ENCODE measurements at regions not wholly inside any gene's neighbourhood (a gene's known extent, or its start where the extent isn't known, plus 50 kb on each side); places are given as distances from the start of the nearest gene placed in this dataset.

DNA sequence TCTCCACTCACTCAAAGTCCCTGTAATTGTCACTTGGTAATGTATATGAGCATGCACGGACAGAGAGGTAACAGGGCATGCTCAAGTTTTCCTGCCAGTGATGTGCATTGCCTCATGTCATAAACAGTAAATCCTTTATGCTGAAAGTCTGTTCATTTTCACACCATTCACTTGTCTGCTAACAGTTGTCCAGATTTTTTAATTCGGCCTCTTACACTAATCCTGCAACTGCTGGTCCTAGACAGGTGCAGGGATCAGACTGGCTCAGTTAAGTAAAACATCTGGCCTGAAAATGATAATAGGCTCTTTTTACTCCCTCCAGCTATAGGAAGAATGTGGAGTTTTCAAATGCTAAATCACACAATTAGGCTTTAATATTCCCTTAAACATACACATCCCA lies 185.4 kb upstream of the VGLL2 start:
- DNase-seq, result no peak

DNA sequence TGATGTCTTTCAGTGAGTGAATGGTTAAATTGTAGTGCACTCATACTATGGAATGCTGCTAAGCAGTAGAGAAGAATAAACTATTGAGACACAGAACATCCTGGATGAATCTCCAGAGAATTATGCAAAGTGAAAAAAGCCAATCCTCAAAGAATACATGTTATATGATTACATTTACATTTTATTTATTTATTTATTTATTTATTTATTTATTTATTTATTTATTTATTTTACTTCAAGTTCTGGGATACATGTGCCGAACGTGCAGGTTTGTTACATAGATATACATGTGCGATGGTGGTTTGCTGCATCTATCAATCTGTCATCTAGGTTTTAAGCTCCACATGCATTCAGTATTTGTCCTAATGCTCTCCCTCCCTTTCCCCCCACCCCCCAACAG lies 175.8 kb upstream of the VGLL2 start:
- DNase-seq, result no peak

DNA sequence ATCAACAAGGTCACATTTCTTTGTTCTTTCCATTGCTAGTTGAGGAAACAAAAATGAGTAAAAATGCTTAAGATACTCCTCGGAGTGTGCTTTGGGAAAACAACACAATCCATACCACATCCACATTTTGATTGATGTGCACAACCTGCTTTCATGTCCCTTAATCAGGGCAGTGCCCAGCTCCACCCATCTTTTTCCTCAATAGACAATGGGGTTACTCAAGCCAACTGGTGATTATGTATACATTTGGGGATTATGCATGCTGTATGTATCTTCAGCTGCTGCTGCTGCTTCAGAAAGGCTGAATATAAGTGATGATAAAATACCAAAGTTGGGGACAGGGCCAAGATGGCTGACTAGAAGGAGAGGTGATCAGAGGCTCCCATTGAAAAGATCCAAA lies 155.2 kb upstream of the VGLL2 start:
- DNase-seq, result no peak

DNA sequence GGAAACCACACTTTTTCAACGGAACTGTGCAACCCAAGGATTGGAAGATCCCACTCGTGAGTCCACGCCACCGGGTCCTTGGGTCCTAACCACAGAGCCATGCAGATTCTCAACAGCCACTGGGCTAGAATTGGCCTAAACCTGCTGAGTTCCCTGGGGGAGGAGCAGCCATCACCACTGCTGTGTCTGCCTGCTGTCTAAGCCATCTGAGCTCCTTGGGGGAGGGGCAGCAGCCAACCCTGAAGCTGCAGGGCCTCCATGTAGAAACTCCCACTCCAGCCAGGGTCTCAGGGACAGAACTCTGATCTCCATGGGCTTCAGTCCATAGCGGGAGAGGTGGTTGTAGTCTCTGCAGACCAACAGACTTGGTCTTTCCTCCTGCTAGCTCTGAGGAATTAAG lies 154.6 kb upstream of the VGLL2 start:
- DNase-seq, result no peak

DNA sequence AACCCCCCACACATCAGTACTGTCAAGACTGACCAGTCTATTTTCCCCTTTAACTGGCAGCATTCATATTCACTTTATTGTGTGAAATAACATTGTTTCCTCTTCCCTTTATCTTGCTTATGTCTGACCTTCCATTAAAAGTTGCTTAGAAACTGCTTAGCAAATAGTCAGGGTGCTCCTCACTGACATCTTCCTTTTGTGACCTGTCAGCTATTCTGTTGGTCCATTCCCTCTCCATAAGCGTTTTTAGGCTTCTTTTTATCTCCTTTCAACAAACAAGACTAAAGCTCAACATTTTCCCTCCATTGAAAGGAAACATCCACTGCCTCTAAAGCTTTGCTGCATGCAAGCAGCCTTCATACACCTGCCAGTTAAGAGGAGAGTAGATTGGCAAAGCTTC lies 147.7 kb upstream of the VGLL2 start:
- DNase-seq, result no peak

DNA sequence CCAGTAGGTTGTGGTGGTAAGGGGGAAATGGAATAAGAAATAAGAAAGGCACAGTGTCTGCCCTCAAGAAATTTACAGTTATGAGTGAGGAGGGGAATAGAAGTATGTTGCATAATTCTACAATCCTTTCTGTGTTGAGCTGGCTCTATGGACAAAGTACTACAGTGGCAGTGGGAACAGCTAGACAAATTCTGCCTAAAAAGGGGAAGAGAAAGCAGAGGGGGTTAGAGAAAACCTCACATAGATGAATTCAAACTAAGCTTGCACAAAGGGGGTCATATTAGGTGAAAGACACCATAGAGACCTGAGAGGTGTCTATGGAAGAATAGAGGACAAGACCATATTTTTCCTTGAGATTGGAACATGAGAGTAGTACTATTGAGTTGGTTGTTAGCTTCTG lies 146.9 kb upstream of the VGLL2 start:
- no peak for DNase-seq

DNA sequence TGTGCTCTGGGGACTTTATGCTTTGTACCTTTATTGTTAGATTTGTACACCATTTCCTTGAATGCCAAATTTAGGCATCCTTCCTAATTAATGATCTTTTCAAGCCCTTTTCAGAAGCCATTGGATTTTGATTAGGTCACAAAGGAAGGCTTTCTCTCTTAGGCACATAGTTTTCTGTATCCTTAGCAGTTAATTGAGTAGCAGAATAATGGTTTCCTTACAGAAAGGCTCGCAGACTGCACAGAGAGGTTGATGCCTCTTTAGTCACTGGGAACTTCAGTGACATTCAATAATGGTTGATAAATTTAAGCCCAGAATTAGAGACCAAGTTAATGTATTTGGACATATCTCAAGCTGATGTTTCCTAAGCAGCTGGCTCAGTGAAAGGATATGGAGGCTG lies 139.1 kb upstream of the VGLL2 start:
- no peak for DNase-seq

DNA sequence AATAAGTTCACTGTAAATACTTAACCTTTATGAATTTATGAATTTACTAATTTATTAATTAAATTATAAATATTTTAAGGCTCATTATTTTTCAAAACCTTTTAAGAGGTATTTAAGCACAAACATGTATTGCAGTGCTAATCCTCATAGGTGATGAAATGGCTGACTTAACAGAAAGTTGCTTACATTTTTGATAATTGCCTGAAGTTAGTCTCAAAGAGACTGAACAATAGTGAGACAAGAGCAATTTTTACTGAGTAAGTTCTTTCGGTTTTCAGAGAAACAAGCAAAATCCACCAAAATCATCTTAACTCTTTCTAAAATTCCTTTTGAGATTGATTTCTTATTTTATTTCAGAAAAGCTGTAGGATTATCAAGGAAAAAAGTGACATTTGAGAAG lies 137.3 kb upstream of the VGLL2 start:
- no peak for DNase-seq

DNA sequence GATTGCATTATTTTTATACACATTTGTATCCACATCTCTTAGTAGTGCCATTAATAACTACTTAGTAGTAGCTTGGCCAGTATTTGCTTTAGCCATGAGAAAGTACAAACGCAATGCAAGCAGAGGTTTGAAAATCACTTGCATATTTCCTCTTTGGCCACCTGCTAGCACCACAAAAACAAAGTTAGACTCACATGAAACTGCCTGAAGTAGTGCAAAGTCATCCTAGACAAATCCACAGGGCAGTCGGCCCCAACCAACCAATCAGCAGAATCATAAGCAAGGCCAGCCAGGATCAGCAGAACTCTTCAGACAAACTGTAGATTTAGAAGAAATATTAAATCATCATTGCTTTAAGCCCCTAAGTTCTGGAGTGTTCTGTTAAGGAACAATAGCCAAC lies 135.2 kb upstream of the VGLL2 start:
- DNase-seq, result no peak

DNA sequence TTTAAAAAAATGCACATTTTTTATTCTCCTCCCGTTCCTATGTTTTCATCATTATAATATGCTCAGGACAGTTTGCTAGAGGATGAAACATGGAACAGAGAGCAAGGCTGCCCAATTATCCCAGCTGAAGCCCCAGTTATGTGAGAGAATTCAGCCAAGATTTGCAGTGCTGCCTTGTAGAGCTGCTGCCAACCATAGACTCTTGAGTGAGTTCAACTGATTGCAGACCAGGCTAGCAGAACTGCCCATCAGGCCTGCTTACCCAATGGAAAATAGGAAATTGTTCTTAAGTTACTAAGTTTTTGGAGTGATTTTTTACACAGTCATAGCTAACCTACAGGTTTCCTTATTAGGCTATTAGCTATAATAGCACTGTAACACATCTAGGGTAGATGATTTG lies 128.7 kb upstream of the VGLL2 start:
- DNase-seq, result no peak

DNA sequence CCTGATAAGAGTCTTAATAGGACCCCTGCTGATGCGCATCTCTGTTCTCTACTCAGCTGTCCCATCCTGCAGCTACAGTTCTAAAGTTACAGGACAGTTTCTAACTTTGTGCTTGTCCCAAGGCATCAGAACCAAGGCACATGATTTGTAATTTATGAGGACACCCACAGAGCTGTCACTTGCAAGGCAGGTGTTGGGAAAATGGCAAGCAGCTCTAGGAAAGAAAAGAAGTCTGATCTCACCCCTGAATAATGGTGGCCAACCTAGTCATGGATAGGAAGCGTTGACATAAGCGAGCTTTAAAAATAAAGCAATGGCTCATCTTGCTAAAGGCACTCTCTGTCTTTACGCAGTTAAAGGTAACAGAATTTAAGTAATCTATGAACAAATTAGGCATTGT lies 127.6 kb upstream of the VGLL2 start:
- no peak for DNase-seq

DNA sequence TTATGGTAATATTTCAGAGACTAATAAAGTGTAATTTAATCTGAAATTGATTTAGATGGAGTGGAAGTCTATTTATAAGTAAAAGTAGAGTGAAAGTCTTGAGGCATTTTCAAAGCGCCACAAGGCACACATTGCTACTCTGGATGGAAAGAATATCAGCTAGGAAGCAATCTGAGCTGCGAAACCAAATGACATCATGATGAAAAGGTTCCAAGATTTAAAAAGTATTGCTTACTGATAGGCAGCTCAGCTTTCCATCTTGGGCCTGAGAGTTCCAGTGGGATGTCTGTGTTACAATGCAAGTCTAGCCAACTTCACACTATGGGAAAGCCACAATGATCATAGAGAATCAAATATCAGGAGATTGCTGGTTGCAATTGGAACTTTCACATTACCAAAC lies 126.9 kb upstream of the VGLL2 start:
- DNase-seq, result no peak

DNA sequence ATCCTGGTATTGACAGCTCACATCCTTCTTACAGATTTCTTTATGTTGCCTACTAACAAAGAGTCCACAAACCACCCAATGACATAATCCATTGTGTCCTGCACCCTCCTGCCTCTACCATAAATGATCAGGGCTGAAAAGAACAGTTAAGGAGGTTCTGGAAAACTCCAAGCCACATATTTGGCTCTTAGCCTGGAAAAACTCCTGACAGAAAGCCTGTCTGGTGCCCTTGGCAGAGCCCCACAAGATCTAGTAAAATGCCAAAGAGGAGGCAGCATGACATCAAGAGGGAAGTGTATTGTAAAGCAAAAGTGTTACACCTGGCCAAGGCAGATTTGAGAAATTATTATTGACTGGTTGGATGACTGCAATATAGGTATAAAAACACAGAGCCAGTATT lies 126.4 kb upstream of the VGLL2 start:
- DNase-seq, result no peak

DNA sequence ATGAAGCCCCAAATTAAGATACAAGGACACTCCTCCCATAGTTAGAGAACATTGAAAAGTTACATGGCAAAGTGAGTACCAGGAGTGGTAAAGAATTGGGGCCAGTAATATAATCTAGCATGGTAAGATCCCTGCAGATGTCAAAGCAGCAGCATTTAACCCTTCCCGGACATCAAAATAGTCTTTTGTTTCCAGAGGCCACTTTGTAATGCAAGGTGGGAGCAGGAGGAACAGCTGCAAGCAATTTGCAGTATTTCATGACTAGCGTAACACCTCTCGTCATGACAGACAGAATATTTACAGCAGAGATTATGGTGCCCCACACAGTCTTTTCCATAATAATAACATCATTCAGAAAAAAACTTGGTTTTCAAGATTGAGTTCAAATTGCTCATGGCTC lies 123.2 kb upstream of the VGLL2 start:
- DNase-seq, result no peak

DNA sequence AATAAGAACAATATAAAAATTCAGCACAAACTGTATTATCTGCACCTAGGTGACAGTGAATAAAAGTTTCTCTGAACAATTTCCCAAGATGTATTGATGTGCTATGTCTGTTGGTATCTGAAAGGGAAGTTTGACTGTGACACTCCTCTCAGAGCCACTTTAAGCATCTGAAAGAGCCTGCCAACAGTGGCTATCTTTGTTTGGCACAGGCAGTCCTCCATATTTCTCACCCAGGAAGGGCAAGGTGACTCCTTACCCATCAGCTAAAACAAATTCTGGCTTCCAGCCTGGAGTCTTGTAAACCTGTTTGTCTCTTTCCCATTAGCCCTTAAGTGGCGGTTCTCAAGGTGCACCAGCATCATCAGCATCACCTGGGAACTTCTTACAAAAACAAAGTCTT lies 122.4 kb upstream of the VGLL2 start:
- no peak for DNase-seq

DNA sequence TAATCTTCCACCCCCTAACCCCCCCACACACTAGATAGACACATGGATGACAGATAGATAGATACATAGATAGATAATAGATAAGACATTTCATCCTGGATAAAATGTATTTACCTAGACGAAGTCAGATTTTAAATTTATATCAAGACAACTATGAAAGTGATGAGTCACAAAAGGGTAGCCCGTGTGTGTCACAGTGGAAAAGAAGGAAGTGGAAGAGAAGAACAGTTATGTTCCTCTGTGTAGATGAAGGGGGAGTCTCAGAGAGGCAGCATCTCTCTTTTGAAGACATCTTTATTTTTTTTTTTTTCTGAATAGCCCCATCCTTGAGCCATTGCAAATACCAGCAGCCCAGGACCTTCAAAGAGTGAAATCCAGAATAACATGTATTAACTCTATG lies 121.7 kb upstream of the VGLL2 start:
- DNase-seq, result no peak

DNA sequence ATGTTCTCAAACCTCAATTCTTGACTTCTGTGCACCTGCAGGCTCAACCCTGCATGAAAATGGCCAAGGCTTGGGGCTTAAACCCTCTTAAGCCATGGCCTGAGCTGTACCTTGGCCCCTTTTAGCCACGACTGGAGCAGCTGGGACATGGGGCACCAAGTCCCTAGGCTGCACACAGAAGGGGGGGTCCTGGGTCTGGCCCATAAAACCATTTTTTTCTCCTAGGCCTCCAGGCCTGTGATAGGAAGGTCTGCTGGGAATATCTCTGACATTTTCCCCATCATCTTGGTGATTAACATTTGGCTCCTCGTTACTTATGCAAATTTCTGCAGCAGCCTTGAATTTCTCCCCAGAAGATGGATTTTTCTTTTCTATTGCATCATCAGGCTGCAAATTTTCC lies 119.4 kb upstream of the VGLL2 start:
- DNase-seq, result no peak

DNA sequence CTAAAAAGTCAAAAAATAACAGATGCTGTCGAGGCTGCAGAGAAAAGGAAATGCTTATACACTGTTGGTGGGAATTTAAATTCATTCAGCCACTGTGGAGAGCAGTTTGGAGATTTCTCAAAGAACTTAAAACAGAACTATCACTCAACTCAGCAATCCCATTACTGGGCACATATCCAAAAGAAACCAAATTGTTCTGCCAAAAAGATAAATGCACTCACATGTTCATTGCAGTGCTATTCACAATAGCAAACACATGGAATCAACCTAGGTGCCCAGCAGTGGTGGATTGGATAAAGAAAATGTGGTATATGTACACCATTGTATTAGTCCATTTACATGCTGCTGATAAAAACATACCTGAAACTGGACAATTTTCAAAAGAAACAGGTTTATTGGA lies 116.0 kb upstream of the VGLL2 start:
- no peak for DNase-seq

DNA sequence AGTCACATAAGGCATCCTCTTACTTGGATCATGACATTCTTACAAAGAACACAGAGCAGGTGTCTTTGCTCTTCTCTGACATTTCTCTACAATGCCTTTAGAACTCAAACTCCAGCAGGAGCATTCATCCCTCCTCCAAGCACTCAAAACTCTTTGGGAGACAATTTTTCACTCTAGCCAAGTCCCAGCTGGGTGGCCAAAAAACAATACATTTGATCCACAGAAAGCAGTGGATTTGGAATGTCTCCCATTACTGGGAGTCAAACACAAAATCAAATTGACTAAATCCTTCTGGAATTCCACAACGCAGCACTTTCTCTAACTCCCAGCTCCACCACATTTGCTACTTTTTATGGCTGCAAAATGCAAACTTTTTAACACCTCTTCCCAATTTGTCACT lies 108.6 kb upstream of the VGLL2 start:
- DNase-seq, result no peak

DNA sequence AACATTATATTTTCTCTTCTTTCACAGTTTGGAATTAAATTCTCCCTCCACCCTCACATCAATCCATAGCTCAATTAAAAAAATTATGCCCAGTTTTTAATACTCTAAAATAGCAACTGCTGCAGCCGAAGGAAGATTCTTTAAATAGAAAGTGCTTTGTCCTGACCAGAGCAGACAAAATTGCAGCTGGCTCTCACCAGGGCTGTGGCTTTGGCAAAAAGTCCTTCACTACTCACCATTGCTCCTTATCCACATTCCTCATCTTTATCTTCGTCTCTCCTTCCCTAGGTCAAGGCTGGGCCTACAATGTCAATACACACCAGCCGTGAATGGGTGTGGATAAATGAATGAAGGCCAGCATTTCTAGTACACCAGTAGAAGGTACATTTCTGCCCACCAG lies 107.9 kb upstream of the VGLL2 start:
- DNase-seq, result no peak

DNA sequence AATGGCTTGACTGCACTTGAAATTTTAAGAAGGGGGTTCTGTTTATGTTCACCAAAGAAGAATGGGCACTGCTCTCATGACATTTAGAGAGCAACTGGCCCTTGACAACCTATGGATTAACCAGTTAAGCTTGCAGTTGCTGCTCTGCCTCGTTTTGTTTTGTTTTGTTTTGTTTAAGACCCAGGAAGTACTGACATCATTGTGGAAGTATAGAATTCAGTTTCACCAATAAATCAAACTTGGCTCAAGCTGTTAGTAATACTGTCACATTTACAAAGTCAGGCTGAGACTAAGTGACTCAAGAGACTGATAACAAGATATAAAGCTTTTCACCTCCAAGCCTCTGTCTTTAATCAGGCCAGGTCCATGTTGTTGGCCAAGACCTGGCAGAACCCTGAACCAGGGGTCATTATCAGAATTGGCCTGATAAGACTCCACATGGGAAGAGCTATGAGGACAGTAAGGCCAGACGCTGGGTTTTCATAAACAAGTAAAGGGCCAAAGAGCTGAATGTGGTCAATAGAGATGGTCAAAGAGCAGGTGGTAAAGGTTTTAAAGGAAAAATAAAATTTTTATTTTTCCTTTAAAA lies 99.4 kb upstream of the VGLL2 start:
- no peak for DNase-seq

DNA sequence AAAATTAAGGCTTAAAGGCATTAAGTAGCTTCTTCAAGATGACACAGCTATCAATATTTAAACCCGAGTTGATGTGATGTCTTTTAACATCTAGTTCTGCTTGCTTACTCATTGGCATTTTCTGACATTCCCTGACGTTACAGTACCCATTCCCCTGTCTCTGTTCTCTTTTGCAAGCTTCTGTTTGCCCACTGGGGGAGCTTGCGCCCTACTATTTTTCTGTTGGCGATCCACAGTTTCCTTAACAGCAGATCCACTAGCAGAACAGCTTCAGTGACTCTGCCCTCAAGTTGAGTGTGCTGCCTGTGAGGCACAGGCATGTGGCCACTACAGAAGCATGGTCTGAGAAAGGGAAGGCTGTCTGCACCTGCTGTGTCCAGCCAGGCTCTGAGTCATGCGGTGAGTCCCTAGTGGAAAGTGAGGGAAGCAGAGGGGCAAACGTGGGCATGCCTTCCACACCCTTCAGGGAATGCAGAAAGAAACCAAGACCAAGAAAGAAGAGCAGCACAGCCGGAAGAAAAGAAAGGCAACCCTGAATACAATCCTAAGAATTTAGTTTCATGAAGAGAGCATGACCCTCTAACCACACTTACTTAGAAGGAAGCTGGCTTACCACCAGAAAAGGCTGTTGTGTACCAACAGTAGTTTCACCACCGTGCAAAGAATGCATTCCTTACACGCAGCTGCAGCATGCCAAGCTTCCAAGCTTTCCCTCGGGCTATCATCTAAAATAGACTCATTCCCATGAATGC lies 97.7 kb upstream of the VGLL2 start:
- no peak for DNase-seq

DNA sequence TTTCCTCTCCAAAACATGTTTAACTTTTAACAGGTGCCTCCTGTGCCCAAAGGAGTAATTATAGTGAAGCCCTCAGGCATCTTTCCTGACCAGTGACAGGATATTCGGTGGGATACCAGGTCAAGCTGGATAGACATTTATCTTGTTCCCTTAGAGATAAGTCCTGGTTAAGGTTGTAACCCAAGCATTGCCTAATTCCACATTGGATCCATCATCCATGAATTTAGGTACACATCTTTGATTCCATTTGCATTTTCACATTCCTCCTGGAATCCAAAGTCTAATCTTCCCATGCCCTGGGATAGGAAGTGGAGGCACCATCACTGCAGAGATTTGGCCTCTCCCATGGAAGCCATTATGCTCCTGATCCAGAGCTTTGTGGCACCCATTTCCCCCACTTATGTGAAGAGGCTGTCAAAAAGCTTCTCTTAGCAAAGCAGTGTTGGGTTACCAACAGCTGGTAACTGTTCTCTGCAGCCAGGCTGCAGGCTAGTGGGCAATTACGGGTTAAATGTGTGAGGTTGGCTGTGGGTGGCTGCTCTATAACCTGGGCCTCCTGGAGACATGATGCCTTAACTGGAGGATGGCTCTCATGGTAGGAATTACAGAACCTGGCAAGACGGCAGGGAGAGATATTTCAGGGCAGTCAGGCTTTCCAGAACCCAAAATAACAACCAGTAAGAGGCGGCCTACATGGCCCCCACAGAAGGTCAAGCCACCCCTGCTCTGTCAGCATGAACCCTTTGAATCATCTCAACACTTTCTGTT lies 96.9 kb upstream of the VGLL2 start:
- DNase-seq, result no peak

DNA sequence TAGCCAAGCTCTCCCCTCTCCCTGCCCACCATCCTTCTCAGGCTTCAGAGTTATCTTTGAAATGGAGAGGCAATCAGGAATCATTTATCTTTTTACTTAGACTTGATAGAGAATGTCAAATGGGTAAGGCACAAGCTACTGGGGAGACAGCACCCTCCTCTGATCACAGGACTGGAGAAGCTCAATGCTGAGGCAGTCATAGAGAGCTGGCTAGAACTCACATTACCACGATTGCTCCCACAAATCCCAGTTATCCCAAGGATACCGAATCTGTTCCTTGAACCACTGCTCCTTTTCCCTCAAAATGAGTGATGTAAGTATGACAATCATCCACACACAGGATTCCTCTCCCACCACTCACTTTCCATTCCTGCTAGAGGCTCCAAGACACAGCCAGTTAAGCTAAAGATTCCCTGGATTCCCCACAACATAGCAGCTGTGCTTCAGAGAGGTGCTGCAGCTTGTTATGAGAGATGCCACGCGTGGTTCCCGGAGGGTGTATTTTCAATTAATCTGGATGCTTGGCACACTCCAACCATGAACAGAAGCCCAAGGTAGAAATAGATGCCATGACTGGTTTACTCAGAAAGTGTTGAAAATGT lies 96.2 kb upstream of the VGLL2 start:
- no peak for DNase-seq
